Mesothelial cell of epicardium (in vitro differentiated cells): ENCODE measurements at regions not wholly inside any gene's neighbourhood (a gene's known extent, or its start where the extent isn't known, plus 50 kb on each side); places are given as distances from the start of the nearest gene placed in this dataset.

Experiments used
- DNase-seq, 2 experiments: peaks; one replicate each; pipeline ENCODE4 v3.0.0; 2021; ENCODE audit warnings: low spot score in 2 of 2; ENCODE audit not compliant: unreplicated experiment in 2 of 2
- H3K27ac Mint-ChIP-seq: 2 replicates; pipeline ENCODE4 v1.8.0; 2021; ENCODE audit warnings: mixed read lengths
- H3K27me3 Mint-ChIP-seq: 2 replicates; pipeline ENCODE4 v1.8.0; 2021; ENCODE audit warnings: low read depth, mixed read lengths
- H3K36me3 Mint-ChIP-seq: 2 replicates; pipeline ENCODE4 v1.8.0; 2021; ENCODE audit warnings: mixed read lengths
- H3K4me1 Mint-ChIP-seq: 2 replicates; pipeline ENCODE4 v1.8.0; 2021; ENCODE audit warnings: mixed read lengths
- H3K4me3 Mint-ChIP-seq: 2 replicates; pipeline ENCODE4 v1.8.0; 2021; ENCODE audit warnings: mild to moderate bottlenecking, moderate library complexity, mixed read lengths
- H3K9me3 Mint-ChIP-seq: 2 replicates; pipeline ENCODE4 v1.8.0; 2021; ENCODE audit warnings: mixed read lengths
- TF ChIP-seq, protein P1 (sequence below): fragments of 200-600 bp; sonication (generic); IDR thresholded peaks from one replicate; pipeline ENCODE4 v1.5.0; 2021; ENCODE audit warnings: antibody characterized with exemption; ENCODE audit not compliant: unreplicated experiment

DNA sequence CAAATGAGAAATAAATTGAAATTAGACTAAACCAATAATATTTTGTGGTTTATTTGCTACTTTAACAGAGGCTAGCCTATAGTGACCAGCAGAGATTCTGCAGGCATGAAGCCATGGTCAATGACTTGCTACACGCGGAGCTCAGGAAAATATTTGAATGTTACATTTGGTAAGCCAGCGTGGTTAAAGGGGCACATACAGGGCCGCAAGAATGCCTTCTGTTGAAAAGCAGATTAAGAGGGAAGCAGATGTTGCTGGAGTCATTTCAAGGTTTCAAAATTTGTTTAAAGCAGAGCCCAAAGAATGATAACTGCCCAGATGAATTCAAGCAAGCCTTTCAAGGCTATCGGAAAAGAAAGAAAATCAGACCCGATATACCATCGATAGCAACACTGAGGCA is 294.3 kb upstream of the MAN1A1 start:
- H3K4me1 Mint-ChIP-seq, result peaks cover 2% of the 10 kb centered on the region
- no peak overlapping the region for H3K27ac Mint-ChIP-seq
- H3K9me3 Mint-ChIP-seq, result peaks cover 3% of the 10 kb centered on the region
- TF ChIP-seq, protein P1, sequence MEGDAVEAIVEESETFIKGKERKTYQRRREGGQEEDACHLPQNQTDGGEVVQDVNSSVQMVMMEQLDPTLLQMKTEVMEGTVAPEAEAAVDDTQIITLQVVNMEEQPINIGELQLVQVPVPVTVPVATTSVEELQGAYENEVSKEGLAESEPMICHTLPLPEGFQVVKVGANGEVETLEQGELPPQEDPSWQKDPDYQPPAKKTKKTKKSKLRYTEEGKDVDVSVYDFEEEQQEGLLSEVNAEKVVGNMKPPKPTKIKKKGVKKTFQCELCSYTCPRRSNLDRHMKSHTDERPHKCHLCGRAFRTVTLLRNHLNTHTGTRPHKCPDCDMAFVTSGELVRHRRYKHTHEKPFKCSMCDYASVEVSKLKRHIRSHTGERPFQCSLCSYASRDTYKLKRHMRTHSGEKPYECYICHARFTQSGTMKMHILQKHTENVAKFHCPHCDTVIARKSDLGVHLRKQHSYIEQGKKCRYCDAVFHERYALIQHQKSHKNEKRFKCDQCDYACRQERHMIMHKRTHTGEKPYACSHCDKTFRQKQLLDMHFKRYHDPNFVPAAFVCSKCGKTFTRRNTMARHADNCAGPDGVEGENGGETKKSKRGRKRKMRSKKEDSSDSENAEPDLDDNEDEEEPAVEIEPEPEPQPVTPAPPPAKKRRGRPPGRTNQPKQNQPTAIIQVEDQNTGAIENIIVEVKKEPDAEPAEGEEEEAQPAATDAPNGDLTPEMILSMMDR, result no peak
- no peaks in the 10 kb centered on the region for H3K27me3 Mint-ChIP-seq
- H3K36me3 Mint-ChIP-seq, result no peaks in the 10 kb centered on the region
- H3K4me3 Mint-ChIP-seq, result no peak overlapping the region
- no peak for DNase-seq

DNA sequence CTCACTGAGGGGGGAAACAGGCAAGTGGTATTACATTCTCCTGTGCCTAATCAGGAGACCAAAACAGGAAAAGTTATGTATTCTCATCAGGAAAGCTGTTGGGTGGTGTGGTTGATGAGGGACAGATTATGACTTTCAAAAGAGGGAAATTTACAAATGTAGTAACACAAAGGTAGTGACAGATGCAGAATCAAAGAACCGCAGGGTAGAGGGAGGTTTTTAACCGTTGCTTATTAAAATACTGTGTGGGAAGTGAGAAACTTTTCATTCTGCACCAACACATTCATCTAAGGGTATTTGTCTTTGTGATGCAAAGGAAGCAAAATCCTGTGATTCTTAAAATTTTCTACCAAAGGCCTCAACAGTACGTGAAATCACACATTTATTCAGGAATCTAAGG is 288.2 kb upstream of the MAN1A1 start:
- H3K36me3 Mint-ChIP-seq, result no peaks in the 10 kb centered on the region
- H3K4me3 Mint-ChIP-seq, result no peak overlapping the region
- DNase-seq, result no peak
- no peaks in the 10 kb centered on the region for H3K27me3 Mint-ChIP-seq
- H3K9me3 Mint-ChIP-seq, result peaks cover 21% of the 10 kb centered on the region
- TF ChIP-seq, protein P1, result no peak
- no peaks in the 10 kb centered on the region for H3K4me1 Mint-ChIP-seq
- no peak overlapping the region for H3K27ac Mint-ChIP-seq

DNA sequence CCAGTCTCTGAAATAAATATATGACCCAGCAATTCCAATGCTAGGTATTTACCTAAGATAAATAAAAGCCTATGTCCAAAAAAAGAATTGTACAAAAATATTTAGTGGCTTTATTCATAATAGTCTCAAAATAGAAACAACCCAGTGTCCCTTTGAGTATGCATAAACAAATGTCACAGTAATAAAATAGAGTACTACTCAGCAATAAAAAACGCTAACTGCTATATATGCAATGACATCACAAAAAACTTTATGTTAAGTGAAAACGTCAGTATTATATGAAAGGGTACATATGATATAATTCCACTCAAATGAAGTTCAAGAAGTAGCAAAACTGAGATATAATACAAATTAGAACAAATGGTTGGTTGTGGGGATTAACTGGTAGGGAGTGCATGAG is 286.5 kb upstream of the MAN1A1 start:
- H3K36me3 Mint-ChIP-seq, result peaks cover 7% of the 10 kb centered on the region
- TF ChIP-seq, protein P1, result no peak
- H3K9me3 Mint-ChIP-seq, result peaks cover 34% of the 10 kb centered on the region
- no peak overlapping the region for H3K4me3 Mint-ChIP-seq
- no peak for DNase-seq
- no peaks in the 10 kb centered on the region for H3K27me3 Mint-ChIP-seq
- no peak overlapping the region for H3K27ac Mint-ChIP-seq
- H3K4me1 Mint-ChIP-seq, result no peaks in the 10 kb centered on the region

DNA sequence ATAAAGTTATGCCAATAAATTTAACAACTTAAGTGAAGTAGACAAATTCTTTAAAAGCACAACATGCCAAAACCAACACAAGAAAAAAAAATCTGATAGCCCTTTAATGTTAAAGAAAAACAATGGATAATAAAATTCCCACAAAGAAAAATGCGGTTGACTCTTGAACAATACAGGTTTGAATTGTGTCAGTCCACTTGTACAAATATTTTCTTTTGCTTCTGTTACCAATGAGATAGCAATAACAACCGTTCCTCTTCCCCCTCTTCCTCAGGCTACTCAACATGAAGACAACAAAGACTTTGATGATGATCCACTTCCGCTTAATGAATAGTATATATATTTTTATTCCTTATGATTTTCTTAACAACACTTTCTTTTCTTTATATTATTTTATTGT is 283.9 kb upstream of the MAN1A1 start:
- H3K4me1 Mint-ChIP-seq, result peaks cover 16% of the 10 kb centered on the region
- H3K27ac Mint-ChIP-seq, result no peak overlapping the region
- no peak overlapping the region for H3K4me3 Mint-ChIP-seq
- TF ChIP-seq, protein P1, result no peak
- DNase-seq, result no peak
- peaks cover 7% of the 10 kb centered on the region for H3K36me3 Mint-ChIP-seq
- no peaks in the 10 kb centered on the region for H3K27me3 Mint-ChIP-seq
- peaks cover 34% of the 10 kb centered on the region for H3K9me3 Mint-ChIP-seq

DNA sequence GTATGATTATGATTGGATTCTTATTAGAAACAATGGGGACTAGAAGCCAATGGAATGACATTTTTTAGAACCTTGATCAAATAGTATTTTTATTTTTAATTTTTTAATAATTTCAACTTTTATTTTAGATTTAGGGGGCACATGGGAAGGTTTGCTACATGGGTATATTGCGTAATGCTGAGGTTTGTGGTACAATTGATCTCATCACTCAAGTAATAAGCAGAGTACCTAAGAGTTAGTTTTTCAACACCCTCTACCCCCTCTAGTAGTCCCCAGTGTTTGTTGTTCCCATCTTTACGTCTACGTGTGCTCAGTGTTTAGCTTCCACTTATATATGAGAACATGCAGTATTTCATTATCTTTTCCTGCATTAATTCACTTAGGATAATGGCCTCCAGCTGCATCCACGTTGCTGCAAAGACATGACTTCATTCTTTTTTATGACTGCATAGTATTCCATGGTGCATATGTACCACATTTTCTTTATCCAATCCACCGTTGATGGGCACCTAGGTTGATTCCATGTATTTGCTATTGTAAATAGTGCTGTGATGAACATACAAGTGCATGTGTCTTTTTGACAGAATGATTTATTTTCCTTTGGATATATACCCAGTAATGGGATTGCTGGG is 281.1 kb upstream of the MAN1A1 start:
- Mint-ChIP-seq H3K27ac (no peak overlapping the region), H3K4me1 (peaks cover 31% of the 10 kb centered on the region), H3K27me3 (no peaks in the 10 kb centered on the region), H3K4me3 (no peak overlapping the region), H3K36me3 (peaks cover 7% of the 10 kb centered on the region), H3K9me3 (peaks cover 35% of the 10 kb centered on the region)
- TF ChIP-seq, protein P1, result no peak
- no peak for DNase-seq
